OCI-LY7 (cell line): ENCODE measurements at regions not wholly inside any gene's neighbourhood (a gene's known extent, or its start where the extent isn't known, plus 50 kb on each side); places are given as distances from the start of the nearest gene placed in this dataset.

Experiments used
- BruUV-seq: library from RNA; stranded (reverse); fragments of 400-500 nt; replicated peaks from 2 replicates; lab custom pipeline; 2021; lab: Mats Ljungman, UMichigan
- CTCF ChIA-PET: fragments of 300-600 bp; sonication (Branson Sonifier 250); formaldehyde crosslinking; loops from one replicate; lab custom pipeline; 2022; ENCODE audit warnings: antibody characterized with exemption; ENCODE audit not compliant: unreplicated experiment; lab: Charles Lee
- POLR2A ChIA-PET: fragments of 300-600 bp; sonication (Branson Sonifier 250); formaldehyde crosslinking; loops from one replicate; lab custom pipeline; 2022; ENCODE audit warnings: antibody characterized with exemption; lab: Charles Lee
- DNase-seq: peaks from one replicate; pipeline ENCODE4 v3.0.0-alpha.2; 2015; ENCODE audit warnings: low spot score
- H2AFZ ChIP-seq: fragments of 200-600 bp; sonication (generic), shearing (Covaris generic); 2 replicates; pipeline ENCODE4 v1.6.1; 2014; ENCODE audit warnings: mild to moderate bottlenecking, antibody characterized with exemption, low read length, moderate library complexity
- H3K27ac ChIP-seq: fragments of 200-600 bp; sonication (generic); 2 replicates; pipeline ENCODE4 v1.5.1; 2014; ENCODE audit warnings: mixed run types, low read depth, mild to moderate bottlenecking, moderate library complexity, low read length, inconsistent platforms; ENCODE audit not compliant: poor library complexity, severe bottlenecking
- H3K36me3 ChIP-seq: fragments of 200-600 bp; sonication (generic); 2 replicates; pipeline ENCODE4 v1.6.1; 2014; ENCODE audit warnings: mild to moderate bottlenecking, antibody characterized with exemption, low read length, moderate library complexity, mixed read lengths; ENCODE audit not compliant: insufficient read depth
- H3K4me1 ChIP-seq: fragments of 200-600 bp; sonication (generic); 2 replicates; pipeline ENCODE4 v1.5.1; 2014; ENCODE audit warnings: mild to moderate bottlenecking, low read length; ENCODE audit not compliant: insufficient read depth, poor library complexity, severe bottlenecking
- H3K4me2 ChIP-seq: fragments of 200-600 bp; sonication (generic); 2 replicates; pipeline ENCODE4 v1.6.1; 2014; ENCODE audit warnings: mild to moderate bottlenecking, low read length
- H3K4me3 ChIP-seq: fragments of 200-600 bp; sonication (generic); 2 replicates; pipeline ENCODE4 v1.5.1; 2014; ENCODE audit warnings: mild to moderate bottlenecking, low read depth, low read length; ENCODE audit not compliant: poor library complexity, severe bottlenecking
- H3K79me2 ChIP-seq: fragments of 200-600 bp; sonication (generic); 2 replicates; pipeline ENCODE4 v1.6.1; 2016; ENCODE audit warnings: low read depth, mild to moderate bottlenecking, low read length, moderate library complexity, mixed read lengths; ENCODE audit not compliant: insufficient read depth
- H3K9me2 ChIP-seq: fragments of 200-600 bp; sonication (generic); 2 replicates; pipeline ENCODE4 v1.6.1; 2016; ENCODE audit warnings: mild to moderate bottlenecking, low read length, mixed read lengths; ENCODE audit not compliant: insufficient read depth
- H3K9me3 ChIP-seq: fragments of 200-600 bp; sonication (generic); 2 replicates; pipeline ENCODE4 v1.6.1; 2014; ENCODE audit warnings: mild to moderate bottlenecking, mixed run types, low read length, mixed read lengths
- H4K20me1 ChIP-seq: fragments of 200-600 bp; sonication (generic); 2 replicates; pipeline ENCODE4 v1.6.1; 2014; ENCODE audit warnings: mild to moderate bottlenecking, antibody characterized with exemption, low read length, moderate library complexity, mixed read lengths; ENCODE audit not compliant: insufficient read depth
- EZH2phosphoT487 ChIP-seq: fragments of 200-600 bp; sonication (generic); IDR thresholded peaks from 2 replicates; pipeline ENCODE4 v1.6.1; 2018; ENCODE audit warnings: low read depth, borderline replicate concordance, mild to moderate bottlenecking, mixed run types, antibody characterized with exemption, low read length, moderate library complexity, mixed read lengths
- intact Hi-C: fragments of 100-400 bp; cut with micrococcal nuclease; formaldehyde crosslinking; loops from one replicate; pipeline ENCODE4 v1.10.0; 2022; ENCODE audit not compliant: unreplicated experiment
- TF ChIP-seq, protein P1 (sequence below): fragments of 200-600 bp; sonication (generic); conservative IDR thresholded peaks from 2 replicates; pipeline ENCODE4 v1.5.1; 2014; ENCODE audit warnings: mild to moderate bottlenecking, antibody characterized with exemption, low read length, moderate library complexity, mixed read lengths

DNA sequence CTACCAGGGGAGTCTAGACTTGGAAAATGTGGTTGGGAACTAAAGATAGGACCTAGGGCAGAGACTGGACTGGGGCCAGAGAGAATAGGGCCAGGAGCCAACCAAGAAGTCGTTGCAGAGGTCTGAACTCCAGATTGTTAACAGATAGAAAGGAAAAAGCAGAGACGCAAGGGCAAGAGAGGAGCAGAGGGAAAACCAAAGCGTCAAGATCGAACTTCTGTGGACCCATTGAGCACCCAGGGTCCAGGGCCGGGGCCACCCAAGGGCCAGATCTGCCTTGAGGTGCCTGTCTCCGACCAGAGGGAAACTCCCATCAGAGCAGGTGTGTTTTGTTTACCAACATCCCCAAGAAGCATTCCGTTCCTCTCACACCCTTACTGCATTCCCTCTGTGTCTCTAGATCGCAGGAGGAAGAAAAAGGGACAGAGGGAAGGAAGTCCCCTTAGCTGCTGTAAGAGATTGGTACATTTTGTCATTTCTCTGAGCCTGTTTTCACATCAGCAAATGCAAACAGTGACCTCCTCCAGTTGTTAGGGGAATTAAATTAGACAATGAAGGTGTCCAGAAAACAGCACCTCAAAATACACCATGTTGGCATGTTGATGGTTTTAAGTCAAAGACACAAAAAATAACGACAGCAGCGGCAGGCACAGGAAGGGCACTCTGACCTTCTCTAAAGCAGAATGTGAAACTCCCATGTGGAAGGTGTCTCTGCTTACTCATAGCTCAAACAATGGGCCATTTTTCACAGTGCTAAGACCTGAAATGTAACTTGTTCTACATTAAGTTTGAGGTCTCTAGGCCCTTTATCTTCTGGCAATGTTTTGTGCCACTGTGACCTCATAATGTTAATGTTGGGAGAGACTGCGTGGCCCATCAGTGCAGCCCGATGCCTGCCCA, 105.8 kb upstream of the RAB4A start:
- no peaks in the 10 kb centered on the region for H3K9me2 ChIP-seq
- DNase-seq, result no peak
- H3K4me1 ChIP-seq, result no peaks in the 10 kb centered on the region
- H3K27ac ChIP-seq, result no peak overlapping the region
- CTCF ChIA-PET, result no interaction called here
- no peak overlapping the region for H3K4me3 ChIP-seq
- H4K20me1 ChIP-seq, result no peaks in the 10 kb centered on the region
- intact Hi-C loops, result no loop called here
- no peak overlapping the region for H3K4me2 ChIP-seq
- POLR2A ChIA-PET, result no interaction called here
- no peak overlapping the region for H2AFZ ChIP-seq
- H3K36me3 ChIP-seq, result no peaks in the 10 kb centered on the region
- H3K79me2 ChIP-seq, result no peaks in the 10 kb centered on the region
- TF ChIP-seq, protein P1, sequence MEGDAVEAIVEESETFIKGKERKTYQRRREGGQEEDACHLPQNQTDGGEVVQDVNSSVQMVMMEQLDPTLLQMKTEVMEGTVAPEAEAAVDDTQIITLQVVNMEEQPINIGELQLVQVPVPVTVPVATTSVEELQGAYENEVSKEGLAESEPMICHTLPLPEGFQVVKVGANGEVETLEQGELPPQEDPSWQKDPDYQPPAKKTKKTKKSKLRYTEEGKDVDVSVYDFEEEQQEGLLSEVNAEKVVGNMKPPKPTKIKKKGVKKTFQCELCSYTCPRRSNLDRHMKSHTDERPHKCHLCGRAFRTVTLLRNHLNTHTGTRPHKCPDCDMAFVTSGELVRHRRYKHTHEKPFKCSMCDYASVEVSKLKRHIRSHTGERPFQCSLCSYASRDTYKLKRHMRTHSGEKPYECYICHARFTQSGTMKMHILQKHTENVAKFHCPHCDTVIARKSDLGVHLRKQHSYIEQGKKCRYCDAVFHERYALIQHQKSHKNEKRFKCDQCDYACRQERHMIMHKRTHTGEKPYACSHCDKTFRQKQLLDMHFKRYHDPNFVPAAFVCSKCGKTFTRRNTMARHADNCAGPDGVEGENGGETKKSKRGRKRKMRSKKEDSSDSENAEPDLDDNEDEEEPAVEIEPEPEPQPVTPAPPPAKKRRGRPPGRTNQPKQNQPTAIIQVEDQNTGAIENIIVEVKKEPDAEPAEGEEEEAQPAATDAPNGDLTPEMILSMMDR, result no peak
- TF ChIP-seq EZH2phosphoT487, result no peak
- BruUV-seq, result no TSS peak
- no peaks in the 10 kb centered on the region for H3K9me3 ChIP-seq

DNA sequence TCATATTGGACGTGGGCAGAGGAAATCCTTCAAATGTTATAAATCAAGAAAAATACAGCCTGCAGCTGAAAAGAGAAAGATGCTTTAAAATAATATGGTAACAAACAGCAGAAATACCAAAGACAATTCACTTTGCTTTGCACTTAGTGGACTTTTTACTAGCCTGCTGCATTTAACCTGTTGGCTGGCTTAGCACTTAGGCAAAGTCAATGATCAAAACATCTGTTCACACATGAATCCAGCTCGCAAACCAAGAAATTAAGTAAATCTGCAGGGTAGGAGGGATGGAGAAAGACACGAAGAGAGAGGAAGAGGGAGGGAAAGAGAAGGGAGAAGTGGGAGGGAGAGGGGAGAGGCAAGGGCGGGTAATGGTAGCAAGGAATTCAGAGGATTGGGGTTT, 103.6 kb upstream of the RAB4A start:
- Histone ChIP-seq H3K4me2 (no peak overlapping the region), H3K36me3 (no peaks in the 10 kb centered on the region), H3K79me2 (no peaks in the 10 kb centered on the region), H3K27ac (no peak overlapping the region), H3K4me1 (no peaks in the 10 kb centered on the region), H2AFZ (no peak overlapping the region), H3K9me3 (no peaks in the 10 kb centered on the region), H4K20me1 (no peaks in the 10 kb centered on the region), H3K9me2 (no peaks in the 10 kb centered on the region), H3K4me3 (no peak overlapping the region)
- ChIA-PET CTCF (no interaction called here), POLR2A (no interaction called here)
- BruUV-seq, result no TSS peak
- DNase-seq, result no peak
- intact Hi-C loops, result no loop called here
- no peak for TF ChIP-seq EZH2phosphoT487
- TF ChIP-seq, protein P1, result no peak

DNA sequence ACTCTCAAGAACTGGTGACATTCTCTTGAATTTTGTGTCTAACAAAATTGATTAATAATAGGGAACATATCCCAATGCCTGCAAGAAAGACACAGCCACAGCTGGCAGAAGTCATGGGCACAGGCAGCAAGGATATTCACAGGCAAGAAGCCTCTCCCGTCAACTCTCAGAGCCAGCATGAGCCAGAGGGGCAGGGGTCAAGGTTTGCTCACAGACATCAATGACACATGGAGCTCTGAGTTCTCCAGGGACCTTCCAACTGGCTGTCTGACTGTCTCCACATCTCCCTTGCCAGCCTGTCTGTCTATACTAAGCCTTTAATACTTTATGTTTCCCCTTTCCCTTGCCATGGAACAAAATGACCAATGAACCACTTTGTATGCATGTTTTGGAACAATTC, 101.5 kb upstream of the RAB4A start:
- intact Hi-C loops, result no loop called here
- Histone ChIP-seq H3K27ac (no peak overlapping the region), H3K4me1 (no peaks in the 10 kb centered on the region), H3K36me3 (no peaks in the 10 kb centered on the region), H3K4me3 (no peak overlapping the region), H3K9me2 (no peaks in the 10 kb centered on the region), H3K79me2 (no peaks in the 10 kb centered on the region), H3K4me2 (no peak overlapping the region), H4K20me1 (no peaks in the 10 kb centered on the region), H2AFZ (no peak overlapping the region), H3K9me3 (no peaks in the 10 kb centered on the region)
- BruUV-seq, result no TSS peak
- POLR2A ChIA-PET, result interaction anchor here (1.1 kb wide), 1 partner anchor 16 kb away, joined by 3 read pairs; no protein-coding TSS in a partner anchor
- CTCF ChIA-PET, result no interaction called here
- TF ChIP-seq, protein P1, result no peak
- no peak for TF ChIP-seq EZH2phosphoT487
- DNase-seq, result no peak
